Activated CD8-positive, alpha-beta T cell treated with anti-CD3 and anti-CD28 coated beads for 36 hours (primary cell): ENCODE measurements at regions not wholly inside any gene's neighbourhood (a gene's known extent, or its start where the extent isn't known, plus 50 kb on each side); places are given as distances from the start of the nearest gene placed in this dataset.

Experiments used
- ATAC-seq: fragments of 200-7000 bp; cut with Tn5 transposase; one replicate; pipeline ENCODE4 v1.10.0; 2021; ENCODE audit warnings: mild to moderate bottlenecking, moderate library complexity
- CTCF ChIA-PET: fragments of 350-600 bp; sonication (Branson Sonifier 250); formaldehyde crosslinking; loops from one replicate; lab custom pipeline; 2021; ENCODE audit warnings: antibody characterized with exemption; lab: Charles Lee
- POLR2A ChIA-PET: fragments of 350-600 bp; sonication (Branson Sonifier 250); formaldehyde crosslinking; loops from one replicate; lab custom pipeline; 2021; ENCODE audit warnings: antibody characterized with exemption; lab: Charles Lee
- DNase-seq: peaks from one replicate; pipeline ENCODE4 v3.0.0-alpha.2; 2020
- H3K27ac Mint-ChIP-seq: one replicate; pipeline ENCODE4 v1.8.0; 2021; ENCODE audit warnings: mild to moderate bottlenecking, mixed read lengths
- H3K27me3 Mint-ChIP-seq: one replicate; pipeline ENCODE4 v1.8.0; 2021; ENCODE audit warnings: mixed read lengths
- H3K36me3 Mint-ChIP-seq: one replicate; pipeline ENCODE4 v1.8.0; 2021; ENCODE audit warnings: low read depth, mixed read lengths
- H3K4me1 Mint-ChIP-seq: one replicate; pipeline ENCODE4 v1.8.0; 2021; ENCODE audit warnings: low read depth, mixed read lengths
- H3K4me3 Mint-ChIP-seq: one replicate; pipeline ENCODE4 v1.8.0; 2021; ENCODE audit warnings: mild to moderate bottlenecking, moderate library complexity, mixed read lengths
- H3K9me3 Mint-ChIP-seq: one replicate; pipeline ENCODE4 v1.8.0; 2021; ENCODE audit warnings: mixed read lengths
- CTCF ChIP-seq: fragments of 200-600 bp; IDR thresholded peaks from one replicate; pipeline ENCODE4 v1.8.0; 2022; ENCODE audit warnings: antibody characterized with exemption, mild to moderate bottlenecking
- intact Hi-C: fragments of 100-400 bp; cut with micrococcal nuclease; formaldehyde crosslinking; loops from one replicate; pipeline ENCODE4 v1.10.0; 2022

- CTCF ChIA-PET = interaction anchor here (0.5 to 1.3 kb wide), 2 partner anchors 19 to 159 kb away, joined by 3 read pairs; no protein-coding TSS in a partner anchor
Measured at GRCh38 chr12:98174428-98174809, 341.0 kb upstream of the TMPO start.

GRCh38 chr12:98178126-98178525 lies 337.3 kb upstream of the TMPO start:
- Mint-ChIP-seq H3K4me3 (no peak overlapping the region), H3K4me1 (no peaks in the 10 kb centered on the region), H3K9me3 (no peaks in the 10 kb centered on the region), H3K27me3 (no peaks in the 10 kb centered on the region), H3K36me3 (no peaks in the 10 kb centered on the region), H3K27ac (no peak overlapping the region)
- POLR2A ChIA-PET = no interaction called here
- CTCF ChIA-PET = no interaction called here
- intact Hi-C loops = no loop called here
- no peak for ATAC-seq
- no peak for TF ChIP-seq CTCF
- no peak for DNase-seq

More at GRCh38 chr12:98174428-98174809, 341.0 kb upstream of the TMPO start:
- H3K4me3 Mint-ChIP-seq = no peak overlapping the region
- H3K36me3 Mint-ChIP-seq = no peaks in the 10 kb centered on the region
- intact Hi-C loops = no loop called here
- no peaks in the 10 kb centered on the region for H3K4me1 Mint-ChIP-seq
- no peak overlapping the region for H3K27ac Mint-ChIP-seq
- no peaks in the 10 kb centered on the region for H3K9me3 Mint-ChIP-seq
- no peak for DNase-seq
- TF ChIP-seq CTCF = no peak
- POLR2A ChIA-PET = no interaction called here
- ATAC-seq = no peak
- H3K27me3 Mint-ChIP-seq = peaks cover 2% of the 10 kb centered on the region

- no peak for TF ChIP-seq CTCF
- Mint-ChIP-seq H3K4me1 (no peaks in the 10 kb centered on the region), H3K36me3 (no peaks in the 10 kb centered on the region), H3K9me3 (no peaks in the 10 kb centered on the region), H3K4me3 (no peak overlapping the region), H3K27me3 (no peaks in the 10 kb centered on the region), H3K27ac (no peak overlapping the region)
- DNase-seq (no peak), ATAC-seq (no peak)
- CTCF ChIA-PET = no interaction called here
- POLR2A ChIA-PET = no interaction called here
- intact Hi-C loops = no loop called here
Measured at GRCh38 chr12:98179151-98179550, 336.2 kb upstream of the TMPO start.

GRCh38 chr12:98180603-98181002 lies 334.8 kb upstream of the TMPO start:
- POLR2A ChIA-PET = no interaction called here
- no peak for ATAC-seq
- intact Hi-C loops = no loop called here

GRCh38 chr12:98182821-98183220 lies 332.6 kb upstream of the TMPO start:
- POLR2A ChIA-PET = no interaction called here
- no peaks in the 10 kb centered on the region for H3K4me1 Mint-ChIP-seq
- H3K4me3 Mint-ChIP-seq = no peak overlapping the region
- no peaks in the 10 kb centered on the region for H3K36me3 Mint-ChIP-seq
- no peaks in the 10 kb centered on the region for H3K9me3 Mint-ChIP-seq
- ATAC-seq (no peak), DNase-seq (no peak)
- TF ChIP-seq CTCF = no peak
- CTCF ChIA-PET = no interaction called here
- no peaks in the 10 kb centered on the region for H3K27me3 Mint-ChIP-seq
- no peak overlapping the region for H3K27ac Mint-ChIP-seq
- intact Hi-C loops = no loop called here

More at GRCh38 chr12:98180603-98181002, 334.8 kb upstream of the TMPO start:
- no peaks in the 10 kb centered on the region for H3K4me1 Mint-ChIP-seq
- H3K9me3 Mint-ChIP-seq = no peaks in the 10 kb centered on the region
- TF ChIP-seq CTCF = no peak
- no peaks in the 10 kb centered on the region for H3K27me3 Mint-ChIP-seq
- CTCF ChIA-PET = no interaction called here
- no peaks in the 10 kb centered on the region for H3K36me3 Mint-ChIP-seq
- H3K4me3 Mint-ChIP-seq = no peak overlapping the region
- no peak for DNase-seq
- no peak overlapping the region for H3K27ac Mint-ChIP-seq
